GM21576 (cell line): ENCODE measurements at regions not wholly inside any gene's neighbourhood (a gene's known extent, or its start where the extent isn't known, plus 50 kb on each side); places are given as distances from the start of the nearest gene placed in this dataset.

Experiments
- ATAC-seq: cut with Tn5 transposase; IDR thresholded peaks from one replicate; pipeline ENCODE4 v1.9.1; 2021; ENCODE audit warnings: mild to moderate bottlenecking, moderate library complexity; ENCODE audit not compliant: unreplicated experiment

DNA sequence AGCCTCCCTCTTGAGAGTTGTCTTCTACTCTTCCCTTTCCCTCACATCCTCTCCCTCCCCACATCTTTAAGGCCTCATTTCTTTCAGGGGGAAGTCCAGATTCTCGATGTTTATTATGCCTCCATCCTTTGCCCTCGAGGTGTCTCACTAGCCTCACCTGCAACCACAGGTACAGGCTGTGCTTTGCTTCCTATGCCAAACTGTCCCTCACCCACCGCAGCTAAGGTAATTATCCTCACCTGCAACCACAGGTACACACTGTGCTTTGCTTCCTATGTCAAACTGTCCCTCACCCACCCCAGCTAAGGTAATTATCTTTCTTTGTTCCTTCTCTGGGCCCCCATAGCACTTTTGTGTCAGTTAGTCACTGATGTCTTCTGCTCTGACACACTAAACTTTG is 328.1 kb upstream of the SNX7 start:
- ATAC-seq, result no peak

DNA sequence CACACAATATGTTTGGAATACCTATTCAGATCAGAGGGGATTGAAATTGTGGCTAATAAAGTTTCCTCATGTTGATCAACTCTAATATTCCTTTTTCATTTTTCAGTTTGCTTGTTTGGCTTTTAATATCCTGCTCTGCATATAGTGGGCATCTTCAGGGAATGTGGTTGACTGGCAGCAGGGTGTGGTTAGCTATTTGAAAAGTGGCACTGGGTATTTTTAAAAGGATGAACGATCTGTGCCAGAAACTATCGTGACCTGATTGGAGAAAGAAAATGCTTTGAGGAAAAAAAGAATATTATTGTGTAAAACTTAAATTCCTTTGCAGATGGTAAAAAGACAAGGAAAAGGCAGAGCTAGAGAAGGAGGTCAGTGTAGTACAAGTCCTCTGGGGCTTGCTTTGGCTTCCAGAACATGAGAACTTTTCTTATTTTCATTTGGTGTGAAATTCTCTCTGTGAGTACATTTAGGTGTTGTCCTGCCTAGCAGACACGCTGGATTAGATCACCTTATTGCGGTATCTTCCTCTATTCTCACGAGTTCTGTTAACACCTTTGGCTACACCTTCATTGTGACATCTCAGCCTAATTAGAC is 329.7 kb upstream of the SNX7 start:
- no peak for ATAC-seq

GRCh38 chr1:98331243-98331642 is 330.3 kb upstream of the SNX7 start:
- no peak for ATAC-seq

DNA sequence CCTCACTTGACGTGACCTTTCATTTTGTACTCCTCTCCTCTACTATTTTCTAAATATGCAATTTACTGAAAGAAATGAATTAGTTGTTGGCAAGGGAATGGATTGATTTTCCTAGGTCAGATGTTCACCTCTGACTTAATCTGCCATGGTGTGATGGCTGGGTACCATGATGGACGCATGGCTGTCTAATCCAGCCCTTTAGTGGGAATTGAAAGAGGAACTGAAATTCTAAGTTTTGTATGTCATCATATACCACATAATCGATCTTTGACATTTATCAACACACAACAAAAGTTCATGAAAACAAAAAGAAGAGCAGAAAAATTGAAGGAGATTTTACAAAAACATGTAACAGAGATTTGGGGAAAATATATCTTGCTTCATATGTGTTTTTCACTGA is 331.3 kb upstream of the SNX7 start:
- ATAC-seq, result no peak

- ATAC-seq, result no peak
Measured at GRCh38 chr1:98328855-98329254, 332.7 kb upstream of the SNX7 start.

DNA sequence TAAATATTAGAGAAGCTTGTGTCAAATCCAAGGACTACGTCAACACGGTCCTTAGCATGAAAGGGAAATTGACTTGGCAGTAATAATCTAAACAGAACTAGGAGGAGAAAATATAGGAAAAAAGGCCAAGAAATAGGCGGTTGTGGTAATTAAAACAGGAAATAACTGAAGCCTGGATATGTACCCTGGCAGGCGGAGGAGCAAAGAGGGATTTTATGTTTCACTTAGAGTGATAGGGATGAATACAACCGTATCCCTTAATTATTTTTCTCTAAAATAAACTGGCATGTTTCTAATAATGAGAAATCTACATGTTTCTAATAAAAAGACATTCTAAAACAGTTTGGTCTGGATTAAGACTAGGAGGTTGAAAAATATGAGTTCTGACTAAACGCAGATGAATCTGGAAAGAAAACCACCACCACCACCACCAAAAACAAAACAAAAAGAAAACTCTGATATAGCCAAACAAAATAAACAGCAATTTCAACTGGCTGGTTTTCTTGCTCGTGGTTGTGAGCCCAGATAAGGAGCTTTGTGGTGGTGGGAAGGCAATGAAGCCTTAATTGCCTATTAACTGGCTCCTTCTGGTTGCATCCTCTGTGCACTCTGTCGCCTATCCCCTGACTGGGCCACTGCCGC is 334.2 kb upstream of the SNX7 start:
- ATAC-seq, result no peak

- no peak for ATAC-seq
Measured at GRCh38 chr1:98325646-98326440, 335.7 kb upstream of the SNX7 start.

DNA sequence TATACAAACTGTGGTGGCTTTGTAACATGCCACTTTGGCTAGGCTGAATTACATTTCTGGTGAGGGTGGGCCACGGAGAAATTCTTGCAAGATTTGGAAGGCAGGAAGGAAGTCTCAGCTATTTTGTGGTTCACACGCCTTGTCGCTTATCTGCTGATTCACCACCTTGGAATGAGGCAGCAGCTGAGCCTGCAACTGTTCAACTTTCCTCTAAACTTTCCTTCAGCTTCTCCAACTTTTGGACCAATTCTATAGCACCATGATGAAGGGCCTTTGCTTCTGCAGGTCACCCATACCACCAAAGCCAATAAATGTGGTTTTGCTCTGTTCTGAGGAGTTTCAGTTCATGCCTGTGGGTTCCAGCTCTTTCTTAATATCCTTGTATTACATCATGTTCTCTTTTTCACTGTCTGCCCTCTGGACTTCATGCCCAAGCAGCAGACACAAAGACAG is 337.6 kb upstream of the SNX7 start:
- ATAC-seq, result no peak

DNA sequence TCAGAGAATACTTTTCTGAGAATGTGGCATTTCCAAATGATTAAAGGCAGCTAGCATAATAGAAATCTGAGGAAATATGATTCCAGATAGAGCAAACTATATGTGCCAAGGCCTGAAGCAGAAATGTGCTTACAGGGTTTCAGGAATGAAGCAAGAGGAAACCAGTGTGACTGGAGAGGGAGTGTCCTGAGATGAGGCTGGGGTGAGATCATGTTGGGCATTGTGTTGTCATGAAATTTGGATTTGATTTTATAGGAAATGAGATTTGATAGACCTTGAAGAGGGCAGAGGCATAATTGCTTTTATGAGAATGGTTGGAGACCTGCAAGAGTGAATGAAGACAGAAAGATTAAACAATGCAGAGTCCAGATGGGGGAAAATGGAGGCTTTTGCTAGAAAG is 338.1 kb upstream of the SNX7 start:
- ATAC-seq, result no peak

GRCh38 chr1:98322966-98323365 is 338.6 kb upstream of the SNX7 start:
- ATAC-seq, result no peak

GRCh38 chr1:98322086-98322485 is 339.4 kb upstream of the SNX7 start:
- ATAC-seq, result no peak

DNA sequence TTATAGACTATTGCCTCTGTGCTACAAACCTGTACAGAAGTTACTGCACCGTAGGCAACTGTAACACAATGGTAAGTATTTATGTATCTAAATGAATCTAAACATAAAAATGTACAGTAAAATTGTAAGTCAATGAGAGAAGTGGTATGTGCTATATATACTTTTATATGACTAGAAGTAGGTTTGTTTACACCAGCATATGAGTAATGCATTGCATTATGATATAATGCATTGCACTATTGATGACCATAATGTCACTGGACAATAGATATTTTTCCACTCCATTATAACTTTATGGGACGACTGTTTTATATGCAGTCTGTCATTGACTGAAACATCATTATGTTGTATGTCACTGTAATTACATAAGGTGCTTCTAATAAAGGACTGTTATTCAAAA is 340.3 kb upstream of the SNX7 start:
- no peak for ATAC-seq

DNA sequence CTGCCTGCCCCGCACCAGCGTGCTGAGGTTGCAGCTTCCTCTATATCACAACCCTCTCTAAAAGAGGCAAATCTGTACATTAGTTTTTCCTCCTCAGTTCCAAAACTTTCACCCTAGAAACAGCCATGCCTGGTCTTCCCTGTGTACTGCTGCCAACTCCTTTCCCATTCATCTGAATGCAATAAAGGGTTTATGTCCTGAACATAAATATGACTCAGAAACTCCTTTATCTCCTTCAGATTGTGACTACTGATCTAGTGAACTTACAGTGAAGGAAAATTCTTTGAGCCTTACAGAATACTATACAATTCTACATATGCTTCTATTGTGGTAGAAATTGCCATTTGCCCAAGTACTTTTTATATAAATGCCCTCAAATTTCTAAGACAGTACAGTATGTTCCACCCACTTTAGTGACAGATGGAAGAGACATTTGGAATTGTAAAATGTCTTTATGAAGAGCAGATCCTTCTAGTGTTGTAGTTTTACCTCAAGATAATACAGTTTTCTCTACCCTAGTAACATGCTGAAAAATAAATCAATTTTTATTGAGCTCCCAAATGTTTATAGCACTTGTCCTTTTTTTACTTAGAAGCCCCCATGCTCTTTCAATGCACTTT is 345.1 kb upstream of the SNX7 start:
- no peak for ATAC-seq

DNA sequence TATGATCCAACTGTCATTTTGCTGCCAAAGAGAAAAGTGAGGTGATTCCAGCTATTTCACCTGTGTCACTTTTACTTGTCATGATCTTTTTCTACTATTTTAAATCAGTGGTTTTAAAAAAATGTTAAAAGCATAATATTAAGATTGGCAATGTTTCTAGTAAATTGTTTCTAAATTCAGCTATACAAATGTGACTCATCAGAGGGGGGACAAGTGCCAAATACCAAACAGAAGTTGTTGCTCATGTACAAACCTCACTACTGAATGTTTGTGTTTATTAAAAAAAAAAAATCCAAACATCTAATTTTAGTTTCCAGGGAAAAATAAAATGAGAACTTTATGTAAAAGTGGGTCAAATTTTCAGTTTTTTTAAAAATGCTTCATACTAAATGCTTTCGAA is 346.2 kb upstream of the SNX7 start:
- no peak for ATAC-seq

GRCh38 chr1:98314601-98315000 is 346.9 kb upstream of the SNX7 start:
- ATAC-seq, result no peak

DNA sequence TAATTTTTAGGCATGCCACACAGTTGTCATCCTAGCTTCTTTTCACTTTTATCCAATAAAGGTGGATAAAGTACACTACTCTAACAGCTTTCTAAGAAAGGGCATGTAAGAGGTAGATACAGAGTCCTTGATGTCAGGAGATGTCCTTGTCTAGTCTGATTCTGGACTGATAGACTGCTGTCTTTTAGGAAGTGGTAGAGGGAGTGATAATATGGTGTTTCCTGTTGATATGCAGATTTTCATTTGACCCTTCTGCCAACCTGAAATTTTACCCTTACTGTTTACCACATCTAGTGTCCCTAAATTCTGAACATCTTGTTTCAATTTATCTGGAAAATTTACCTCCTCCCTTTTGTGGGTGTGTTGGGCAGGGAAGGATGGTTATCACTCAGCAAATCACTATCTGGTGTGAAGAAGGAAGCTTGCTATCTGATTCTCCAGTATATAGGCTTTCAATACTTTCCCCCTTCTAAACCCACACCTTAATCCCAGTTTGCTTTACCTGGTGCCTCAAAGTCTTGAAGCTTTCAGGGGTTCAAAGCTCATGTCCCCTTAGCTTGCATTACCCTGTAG is 354.9 kb upstream of the SNX7 start:
- ATAC-seq, result no peak

- ATAC-seq, result no peak
Measured at GRCh38 chr1:98305362-98305761, 356.2 kb upstream of the SNX7 start.

DNA sequence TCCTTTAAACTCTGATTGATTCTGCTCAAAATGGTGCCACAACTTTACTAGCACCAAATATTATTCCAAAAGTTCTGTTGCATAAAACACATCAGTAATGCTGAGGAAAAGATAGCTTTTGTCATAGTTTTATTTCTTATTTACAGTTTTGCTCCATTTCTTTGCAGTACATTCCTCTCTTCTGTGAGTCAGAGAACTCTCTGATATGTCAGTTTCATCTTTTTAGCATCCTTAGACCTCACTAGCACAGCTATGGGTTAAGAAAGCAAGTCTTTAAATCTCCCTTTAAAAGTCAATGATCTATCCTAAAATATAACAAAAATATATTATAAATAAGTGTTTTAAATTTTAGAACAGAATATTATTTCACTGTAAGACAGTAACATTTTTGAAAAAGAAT is 356.6 kb upstream of the SNX7 start:
- ATAC-seq, result no peak

- no peak for ATAC-seq
Measured at GRCh38 chr1:98299861-98300260, 361.7 kb upstream of the SNX7 start.

GRCh38 chr1:98299313-98299712 is 362.2 kb upstream of the SNX7 start:
- ATAC-seq, result no peak

- ATAC-seq, result no peak
Measured at GRCh38 chr1:98298319-98298718, 363.2 kb upstream of the SNX7 start.
